ENCODE measurements at regions not wholly inside any gene's neighbourhood (a gene's known extent, or its start where the extent isn't known, plus 50 kb on each side); places are given as distances from the start of the nearest gene placed in this dataset.

DNA sequence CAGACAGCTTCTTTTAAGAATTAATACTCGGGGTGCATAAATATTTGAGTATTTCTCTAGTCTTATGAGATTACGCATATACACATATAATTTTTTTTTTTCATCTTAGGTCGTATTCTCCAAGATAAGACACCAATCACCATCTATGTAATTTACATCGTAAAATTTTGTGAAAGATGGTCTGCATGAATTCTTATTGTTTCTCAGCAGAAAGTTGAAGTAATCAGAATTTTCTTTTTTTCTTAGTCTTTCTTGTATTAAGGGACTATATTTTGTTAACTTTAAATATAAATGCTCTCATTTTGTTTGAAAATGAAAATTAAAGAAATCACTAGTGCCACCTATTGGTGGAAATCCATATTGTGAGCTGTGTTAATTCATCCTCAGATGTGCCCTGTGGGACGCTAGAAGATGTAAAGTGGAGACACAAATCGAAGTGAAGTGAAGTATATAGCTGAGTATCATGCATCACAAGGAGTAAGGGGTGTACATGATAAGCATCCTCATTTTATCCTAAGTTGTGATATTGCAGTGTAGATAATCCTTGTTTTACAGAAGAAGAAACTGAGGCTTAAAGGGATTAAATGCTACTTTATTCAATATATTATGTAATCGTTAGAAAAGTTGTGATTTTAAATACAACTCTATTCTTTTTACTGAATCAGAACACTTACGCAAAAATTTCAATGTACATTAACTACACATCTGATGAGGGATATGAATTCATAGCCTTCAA, 2084.3 kb downstream of the LRRC4C start:
- no peak for DNase-seq (ENCODE audit: insufficient read length, low spot score, missing footprints)
- Histone ChIP-seq H3K4me2 (ENCODE audit: insufficient read depth, low read length) (no peak overlapping the region), H3K4me1 (ENCODE audit: insufficient read depth, low read length) (no peaks in the 10 kb centered on the region), H3K4me3 (ENCODE audit: insufficient read depth, low read length) (no peak overlapping the region), H3K36me3 (ENCODE audit: insufficient read depth, low read length) (no peaks in the 10 kb centered on the region), H3K27ac (ENCODE audit: low read depth, low read length) (no peak overlapping the region), H3K9me3 (ENCODE audit: low read depth, low read length) (no peaks in the 10 kb centered on the region), H2AFZ (ENCODE audit: low read length) (no peak overlapping the region), H3K79me2 (ENCODE audit: insufficient read depth, low read length) (no peaks in the 10 kb centered on the region), H3K27me3 (ENCODE audit: insufficient read depth, low read length) (no peaks in the 10 kb centered on the region), H4K20me1 (ENCODE audit: insufficient read depth, low read length) (no peaks in the 10 kb centered on the region)
- TF ChIP-seq, protein P1, sequence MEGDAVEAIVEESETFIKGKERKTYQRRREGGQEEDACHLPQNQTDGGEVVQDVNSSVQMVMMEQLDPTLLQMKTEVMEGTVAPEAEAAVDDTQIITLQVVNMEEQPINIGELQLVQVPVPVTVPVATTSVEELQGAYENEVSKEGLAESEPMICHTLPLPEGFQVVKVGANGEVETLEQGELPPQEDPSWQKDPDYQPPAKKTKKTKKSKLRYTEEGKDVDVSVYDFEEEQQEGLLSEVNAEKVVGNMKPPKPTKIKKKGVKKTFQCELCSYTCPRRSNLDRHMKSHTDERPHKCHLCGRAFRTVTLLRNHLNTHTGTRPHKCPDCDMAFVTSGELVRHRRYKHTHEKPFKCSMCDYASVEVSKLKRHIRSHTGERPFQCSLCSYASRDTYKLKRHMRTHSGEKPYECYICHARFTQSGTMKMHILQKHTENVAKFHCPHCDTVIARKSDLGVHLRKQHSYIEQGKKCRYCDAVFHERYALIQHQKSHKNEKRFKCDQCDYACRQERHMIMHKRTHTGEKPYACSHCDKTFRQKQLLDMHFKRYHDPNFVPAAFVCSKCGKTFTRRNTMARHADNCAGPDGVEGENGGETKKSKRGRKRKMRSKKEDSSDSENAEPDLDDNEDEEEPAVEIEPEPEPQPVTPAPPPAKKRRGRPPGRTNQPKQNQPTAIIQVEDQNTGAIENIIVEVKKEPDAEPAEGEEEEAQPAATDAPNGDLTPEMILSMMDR (IDR thresholded peaks at IDR 0.05; ENCODE audit: extremely low read depth, low read depth, low read length) = peak; percentile 29

DNA sequence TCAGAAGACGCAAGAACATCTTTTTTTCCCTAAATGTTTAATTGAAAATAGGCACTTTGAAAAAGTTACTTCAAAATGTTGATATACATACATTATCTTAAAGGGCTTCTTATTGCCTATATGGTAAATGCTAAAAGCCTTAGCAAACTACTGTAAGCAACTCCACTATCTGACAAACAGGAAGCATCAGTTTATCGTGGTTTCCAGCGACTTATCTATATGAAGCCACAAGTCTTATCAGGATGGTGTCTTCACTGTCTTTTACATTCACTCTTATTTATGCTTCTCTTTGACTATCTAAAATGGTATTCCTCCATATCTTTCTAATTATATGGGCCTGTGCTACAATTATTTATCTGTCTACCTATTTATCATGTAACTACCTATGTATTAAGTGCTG, 2091.9 kb downstream of the LRRC4C start:
- no peaks in the 10 kb centered on the region for H3K79me2 ChIP-seq (ENCODE audit: insufficient read depth, low read length)
- H3K27me3 ChIP-seq (ENCODE audit: insufficient read depth, low read length) = no peaks in the 10 kb centered on the region
- H3K4me1 ChIP-seq (ENCODE audit: insufficient read depth, low read length) = no peaks in the 10 kb centered on the region
- no peak for DNase-seq (ENCODE audit: insufficient read length, low spot score, missing footprints)
- no peaks in the 10 kb centered on the region for H3K9me3 ChIP-seq (ENCODE audit: low read depth, low read length)
- TF ChIP-seq, protein P1 (IDR thresholded peaks at IDR 0.05; ENCODE audit: extremely low read depth, low read depth, low read length) = no peak
- H3K4me2 ChIP-seq (ENCODE audit: insufficient read depth, low read length) = no peak overlapping the region
- no peaks in the 10 kb centered on the region for H4K20me1 ChIP-seq (ENCODE audit: insufficient read depth, low read length)
- no peak overlapping the region for H3K4me3 ChIP-seq (ENCODE audit: insufficient read depth, low read length)
- H2AFZ ChIP-seq (ENCODE audit: low read length) = no peak overlapping the region
- H3K36me3 ChIP-seq (ENCODE audit: insufficient read depth, low read length) = no peaks in the 10 kb centered on the region
- no peak overlapping the region for H3K27ac ChIP-seq (ENCODE audit: low read depth, low read length)

DNA sequence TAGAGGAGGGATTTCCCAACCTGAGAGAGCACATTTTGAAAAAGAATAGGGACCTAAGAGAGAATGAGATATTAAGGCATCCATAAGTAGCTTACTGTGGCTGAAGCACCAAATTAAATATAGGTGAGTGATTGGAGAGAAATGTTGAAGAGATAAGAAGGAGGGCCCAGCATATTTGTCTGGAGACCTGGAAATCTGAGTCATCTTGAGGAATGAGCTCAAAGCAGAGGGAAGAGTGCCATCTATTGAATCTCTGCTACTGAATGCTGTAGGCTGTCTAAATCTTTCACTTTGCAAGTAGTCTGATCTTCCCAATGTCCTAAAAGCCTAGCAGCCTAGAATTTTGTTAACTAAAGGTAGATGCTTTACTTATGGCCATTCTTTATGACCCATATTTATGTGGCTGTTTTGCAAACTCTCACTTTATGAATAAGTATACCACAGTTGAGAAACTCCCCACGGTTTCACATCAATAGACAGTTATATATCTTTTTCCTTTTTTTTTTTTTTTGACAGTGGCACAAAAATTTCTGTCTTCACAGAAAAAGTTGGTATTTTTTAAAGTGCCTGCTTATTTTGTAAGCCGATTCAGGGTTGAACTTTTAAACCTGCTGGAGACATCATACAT, 2093.5 kb downstream of the LRRC4C start:
- Histone ChIP-seq H3K79me2 (ENCODE audit: insufficient read depth, low read length) (no peaks in the 10 kb centered on the region), H2AFZ (ENCODE audit: low read length) (no peak overlapping the region), H3K36me3 (ENCODE audit: insufficient read depth, low read length) (no peaks in the 10 kb centered on the region), H3K27me3 (ENCODE audit: insufficient read depth, low read length) (no peaks in the 10 kb centered on the region), H4K20me1 (ENCODE audit: insufficient read depth, low read length) (no peaks in the 10 kb centered on the region), H3K4me2 (ENCODE audit: insufficient read depth, low read length) (no peak overlapping the region), H3K4me3 (ENCODE audit: insufficient read depth, low read length) (no peak overlapping the region), H3K27ac (ENCODE audit: low read depth, low read length) (no peak overlapping the region), H3K4me1 (ENCODE audit: insufficient read depth, low read length) (no peaks in the 10 kb centered on the region), H3K9me3 (ENCODE audit: low read depth, low read length) (no peaks in the 10 kb centered on the region)
- TF ChIP-seq, protein P1 (IDR thresholded peaks at IDR 0.05; ENCODE audit: extremely low read depth, low read depth, low read length) = no peak
- no peak for DNase-seq (ENCODE audit: insufficient read length, low spot score, missing footprints)

DNA sequence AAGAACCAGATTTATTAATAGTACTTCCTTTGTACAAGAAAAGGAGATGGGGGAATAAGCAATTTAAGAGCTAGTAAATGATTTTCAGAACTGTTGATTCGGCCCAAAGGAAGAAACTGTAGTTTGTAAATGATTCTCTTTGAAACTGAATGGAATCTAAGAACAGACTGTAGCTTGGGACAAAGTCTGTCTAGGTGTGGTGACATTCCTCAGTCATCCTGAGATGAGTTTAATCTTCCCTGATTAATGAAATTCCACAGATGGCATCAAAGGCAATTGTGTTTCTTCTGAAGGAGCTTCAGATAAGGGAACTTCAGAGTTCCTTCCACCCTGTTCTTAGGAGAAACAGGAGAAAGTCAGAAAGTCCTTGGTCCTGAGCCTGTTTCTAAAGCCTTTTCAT, 2095.9 kb downstream of the LRRC4C start:
- H3K4me1 ChIP-seq (ENCODE audit: insufficient read depth, low read length) = no peaks in the 10 kb centered on the region
- DNase-seq (ENCODE audit: insufficient read length, low spot score, missing footprints) = no peak
- no peaks in the 10 kb centered on the region for H3K27me3 ChIP-seq (ENCODE audit: insufficient read depth, low read length)
- H3K9me3 ChIP-seq (ENCODE audit: low read depth, low read length) = no peaks in the 10 kb centered on the region
- TF ChIP-seq, protein P1 (IDR thresholded peaks at IDR 0.05; ENCODE audit: extremely low read depth, low read depth, low read length) = no peak
- H2AFZ ChIP-seq (ENCODE audit: low read length) = no peak overlapping the region
- H3K36me3 ChIP-seq (ENCODE audit: insufficient read depth, low read length) = no peaks in the 10 kb centered on the region
- H3K4me3 ChIP-seq (ENCODE audit: insufficient read depth, low read length) = no peak overlapping the region
- H3K79me2 ChIP-seq (ENCODE audit: insufficient read depth, low read length) = no peaks in the 10 kb centered on the region
- H4K20me1 ChIP-seq (ENCODE audit: insufficient read depth, low read length) = no peaks in the 10 kb centered on the region
- no peak overlapping the region for H3K27ac ChIP-seq (ENCODE audit: low read depth, low read length)
- H3K4me2 ChIP-seq (ENCODE audit: insufficient read depth, low read length) = no peak overlapping the region

Data from osteoblast (primary cell).